ENCODE measurements at regions not wholly inside any gene's neighbourhood (a gene's known extent, or its start where the extent isn't known, plus 50 kb on each side); places are given as distances from the start of the nearest gene placed in this dataset.
"Not testable (repeated sequence)": the region's sequence is repeated elsewhere in the genome, so short reads cannot be mapped to it uniquely, and the experiment has no call there.

DNA sequence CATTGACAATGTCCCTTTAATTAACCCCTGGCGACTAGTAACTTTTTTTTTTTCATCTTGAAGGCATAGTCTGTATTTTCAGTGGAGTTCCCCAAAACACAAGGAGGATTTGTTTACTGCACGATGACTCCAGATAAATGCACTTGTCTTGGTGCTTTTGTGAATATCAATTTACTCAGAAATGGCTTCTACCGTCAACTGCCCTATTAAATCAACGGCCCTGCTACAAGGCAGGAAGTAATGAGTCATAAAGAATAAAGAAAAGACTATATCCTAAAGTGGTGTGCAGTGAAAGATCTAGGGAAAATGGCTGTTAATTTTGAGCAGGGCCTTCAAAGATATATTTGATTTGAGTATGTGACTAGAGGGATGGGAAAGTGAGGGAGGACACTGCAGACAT lies 388.3 kb upstream of the CHD1 start:
- DNase-seq (ENCODE audit: low spot score) = no peak

DNA sequence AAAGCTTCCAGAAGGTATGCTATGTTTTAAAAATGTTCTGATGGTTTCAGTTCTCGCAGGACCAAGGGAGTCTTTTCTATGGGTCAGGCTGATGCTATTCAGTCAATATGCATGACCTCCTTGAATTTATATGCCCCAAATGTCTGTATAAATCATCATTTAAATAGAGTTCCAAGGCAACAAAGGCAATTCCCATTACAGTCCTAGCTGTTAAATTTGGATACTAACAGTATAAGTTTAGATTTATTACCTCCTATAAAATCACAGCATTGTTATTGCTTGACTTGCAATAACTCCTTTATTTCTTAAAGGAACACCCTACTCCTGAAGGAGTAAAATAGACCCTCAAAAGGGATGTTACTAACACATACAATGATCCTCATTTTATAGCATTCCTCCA lies 387.7 kb upstream of the CHD1 start:
- DNase-seq (ENCODE audit: low spot score) = no peak

DNA sequence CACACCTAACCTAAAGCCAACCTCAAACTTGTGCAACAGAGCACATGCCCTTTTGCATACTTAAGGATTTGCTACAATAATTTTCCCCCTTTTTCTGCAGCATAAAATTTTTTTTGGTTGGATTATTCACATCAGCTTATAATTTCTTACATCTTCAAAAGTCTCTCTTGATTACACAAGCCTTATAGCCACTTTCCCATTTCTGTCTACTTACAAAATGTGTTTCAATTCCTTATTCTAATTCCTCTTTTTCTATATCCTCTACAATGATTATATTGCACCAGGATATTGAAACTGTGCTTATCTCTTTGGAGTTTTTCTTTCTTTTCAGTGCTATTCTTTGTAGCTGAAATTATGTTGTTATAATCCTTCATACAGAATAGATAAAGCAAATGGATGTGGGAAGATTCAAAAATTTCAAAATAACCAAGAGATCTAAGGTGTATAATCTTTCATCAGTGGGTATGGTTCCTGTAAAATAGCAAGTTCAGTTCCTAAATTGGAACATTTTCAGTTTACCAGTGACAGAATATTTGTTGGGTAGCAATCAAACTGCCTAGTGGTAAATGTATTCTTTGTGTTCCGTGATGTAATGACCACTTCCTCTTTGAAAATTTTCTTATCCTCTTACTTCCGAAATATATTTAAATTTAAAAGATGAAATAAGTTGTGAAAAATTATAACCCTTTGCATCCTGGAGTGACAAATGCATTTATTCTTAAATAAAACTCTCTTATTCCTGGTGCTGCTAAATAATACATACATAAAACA lies 386.8 kb upstream of the CHD1 start:
- DNase-seq (ENCODE audit: low spot score) = no peak

DNA sequence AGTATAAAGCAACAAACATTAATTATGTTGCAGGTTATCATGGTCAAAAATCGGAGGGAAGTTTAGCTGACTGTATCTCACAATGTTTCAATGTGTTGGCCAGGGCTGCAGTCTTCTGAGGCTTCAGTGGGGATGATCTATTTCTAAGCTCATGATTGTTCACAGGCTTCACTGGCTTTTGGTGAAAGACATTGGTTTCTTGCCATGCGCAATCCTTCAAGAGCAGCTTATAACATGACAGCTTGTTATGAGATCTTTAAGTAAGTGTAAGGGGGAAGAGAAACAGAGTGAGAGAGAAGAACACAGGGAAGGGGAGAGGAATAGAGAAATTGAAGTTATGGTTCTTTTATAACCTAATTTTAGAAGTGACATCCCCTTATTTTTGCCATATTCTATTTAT lies 385.9 kb upstream of the CHD1 start:
- no peak for DNase-seq (ENCODE audit: low spot score)

DNA sequence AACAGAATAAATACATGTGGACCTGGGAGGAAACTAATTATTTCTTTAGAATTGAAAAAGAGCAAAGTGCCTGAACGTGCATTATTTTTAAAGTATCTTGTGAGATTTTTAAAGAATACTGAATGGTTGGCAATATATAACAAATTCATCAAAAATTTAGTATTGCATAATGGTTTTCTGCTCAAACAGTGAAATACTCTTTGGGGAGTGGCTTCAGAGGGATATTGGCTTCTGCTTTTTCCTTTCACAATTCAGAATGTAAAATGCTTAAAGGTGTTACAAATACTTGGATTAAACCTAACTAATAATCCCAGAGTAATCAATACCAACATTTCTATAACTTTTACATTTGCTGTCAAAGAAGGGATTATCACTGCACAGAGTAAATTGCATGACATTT lies 379.3 kb upstream of the CHD1 start:
- no peak for DNase-seq (ENCODE audit: low spot score)

DNA sequence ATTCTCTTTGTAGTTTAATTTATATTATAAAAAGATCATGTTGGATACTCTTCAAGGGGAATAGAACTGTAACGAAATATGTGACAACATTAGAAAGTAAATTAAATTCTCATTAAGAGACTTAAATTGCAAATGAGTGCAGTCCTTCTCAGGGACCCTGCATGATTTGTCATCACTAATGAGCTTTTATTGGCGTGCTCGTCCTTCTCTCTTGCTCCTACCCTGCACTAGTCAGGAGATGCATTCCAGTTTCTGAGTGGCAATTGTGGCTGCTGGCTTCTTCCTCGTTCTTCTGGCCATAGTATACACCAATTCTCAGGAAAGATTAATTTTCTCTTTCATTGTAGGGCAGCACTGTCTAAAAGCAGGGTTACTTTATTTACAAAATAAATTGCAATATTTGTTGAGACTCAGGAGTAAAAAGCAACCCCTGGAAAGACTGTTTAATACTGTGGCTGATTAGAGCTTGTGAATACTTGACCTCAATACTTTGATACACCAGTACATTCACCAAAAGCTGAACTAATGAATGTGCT lies 376.3 kb upstream of the CHD1 start:
- DNase-seq (ENCODE audit: low spot score) = no peak

DNA sequence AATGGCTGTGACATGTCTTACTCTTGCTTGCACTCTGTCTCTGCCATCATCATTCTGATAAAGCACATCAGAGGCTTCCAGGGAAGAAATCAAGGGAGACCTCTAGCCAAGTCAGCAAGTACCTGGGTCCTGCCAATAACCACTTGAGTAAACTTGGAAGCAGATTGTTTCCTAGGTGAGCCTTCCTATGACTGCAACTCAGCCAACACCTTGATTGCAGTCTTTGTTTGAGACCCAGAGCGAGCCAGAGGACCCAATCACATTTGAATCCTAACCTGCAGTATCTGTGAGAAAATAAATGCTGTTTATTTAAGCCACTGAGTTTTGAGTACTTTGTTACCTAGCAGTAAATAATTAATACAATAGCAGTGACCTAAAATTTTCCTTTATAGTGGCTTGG lies 356.8 kb upstream of the CHD1 start:
- DNase-seq (ENCODE audit: low spot score) = no peak

DNA sequence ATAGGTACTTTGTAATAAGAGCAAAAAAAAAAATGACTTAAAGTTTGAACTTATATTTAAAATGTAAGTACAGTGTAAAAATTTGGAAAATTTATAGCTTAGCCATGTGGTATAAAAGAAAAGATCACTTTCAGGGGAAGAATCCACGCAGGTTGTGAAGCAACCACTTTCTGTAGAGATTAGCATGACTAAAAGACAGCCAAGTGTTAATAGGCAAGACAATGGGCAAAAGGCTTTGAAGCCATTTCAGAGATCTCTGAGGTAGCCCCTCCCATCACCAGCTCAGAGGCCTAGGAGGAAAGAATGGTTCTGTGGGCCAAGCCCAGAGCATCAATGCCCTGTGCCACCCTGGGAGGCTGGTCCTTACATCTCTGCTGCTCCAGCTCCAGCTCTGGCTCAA lies 346.3 kb upstream of the CHD1 start:
- DNase-seq (ENCODE audit: low spot score) = no peak

DNA sequence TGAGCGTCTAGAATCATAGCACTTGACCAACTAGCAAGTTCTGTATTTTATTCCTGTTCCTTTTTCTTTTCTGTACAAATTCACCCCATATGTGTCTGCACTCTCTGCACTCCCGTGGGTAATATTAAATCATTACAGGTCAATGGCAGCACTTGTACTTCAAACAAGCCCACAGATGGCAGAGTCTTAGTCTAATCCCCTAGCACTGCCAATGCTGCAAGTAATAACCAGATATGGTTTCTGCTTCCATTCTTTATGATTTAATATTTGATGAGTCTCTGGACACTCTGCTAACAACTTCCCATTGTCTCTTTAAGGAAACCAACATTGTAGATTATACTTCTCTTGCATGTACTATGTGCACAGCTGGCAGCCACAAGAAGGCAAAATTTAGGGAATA lies 343.8 kb upstream of the CHD1 start:
- no peak for DNase-seq (ENCODE audit: low spot score)

DNA sequence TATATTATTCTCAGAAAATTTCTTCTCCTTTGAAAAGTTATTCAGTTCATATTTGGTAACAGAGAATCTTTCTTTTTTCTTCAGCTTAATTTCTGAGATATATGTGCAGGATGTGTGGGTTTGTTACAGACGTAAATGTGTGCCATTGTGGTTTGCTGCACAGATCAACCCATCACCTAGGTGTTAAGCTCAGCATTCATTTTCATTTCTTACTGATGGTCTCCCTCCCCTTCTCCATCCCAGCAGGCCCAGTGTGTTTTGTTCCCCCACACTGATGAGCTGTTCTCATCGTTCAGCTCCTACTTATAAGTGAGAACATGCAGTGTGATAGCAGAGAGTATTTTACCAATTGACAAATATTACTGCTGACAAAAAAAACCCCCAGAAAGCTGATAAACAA lies 330.0 kb upstream of the CHD1 start:
- no peak for DNase-seq (ENCODE audit: low spot score)

DNA sequence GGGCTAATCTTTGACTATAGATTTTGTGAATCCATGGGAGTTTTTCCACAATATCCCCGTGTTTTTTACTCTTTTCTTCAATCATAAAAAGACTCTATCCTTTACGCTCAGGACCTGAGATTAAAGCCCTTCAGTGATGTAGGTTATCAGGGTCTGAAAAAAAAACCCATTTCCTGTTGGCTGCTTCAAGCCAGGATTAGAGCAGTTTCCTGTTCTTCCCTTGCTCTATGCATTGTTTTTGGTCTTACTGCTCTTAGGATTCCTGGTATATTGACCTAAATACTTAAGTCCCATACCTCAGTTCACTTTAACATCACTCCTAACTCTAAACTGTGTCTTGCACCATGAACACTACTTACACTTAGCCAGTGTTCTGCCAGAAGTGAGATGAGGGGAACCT lies 319.3 kb upstream of the CHD1 start:
- DNase-seq (ENCODE audit: low spot score) = no peak

DNA sequence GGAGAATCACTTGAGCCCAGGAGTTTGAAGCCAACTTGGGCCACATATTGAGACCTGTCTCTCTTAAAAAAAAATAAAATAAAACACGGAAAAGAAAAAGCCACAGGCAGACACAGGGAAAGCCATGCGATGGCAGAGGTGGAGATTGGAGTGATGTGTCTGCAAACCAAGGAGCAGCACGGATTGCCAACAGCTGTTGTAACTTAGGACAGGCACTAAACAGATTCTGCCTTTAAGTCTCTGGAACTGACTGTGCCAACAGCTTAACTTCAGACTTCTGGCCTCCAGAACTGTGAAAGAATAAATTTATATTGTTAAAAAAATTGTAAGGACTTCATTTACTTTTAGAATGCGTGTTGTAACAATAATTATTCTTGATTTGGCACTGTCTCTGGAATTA lies 318.5 kb upstream of the CHD1 start:
- DNase-seq (ENCODE audit: low spot score) = no peak

DNA sequence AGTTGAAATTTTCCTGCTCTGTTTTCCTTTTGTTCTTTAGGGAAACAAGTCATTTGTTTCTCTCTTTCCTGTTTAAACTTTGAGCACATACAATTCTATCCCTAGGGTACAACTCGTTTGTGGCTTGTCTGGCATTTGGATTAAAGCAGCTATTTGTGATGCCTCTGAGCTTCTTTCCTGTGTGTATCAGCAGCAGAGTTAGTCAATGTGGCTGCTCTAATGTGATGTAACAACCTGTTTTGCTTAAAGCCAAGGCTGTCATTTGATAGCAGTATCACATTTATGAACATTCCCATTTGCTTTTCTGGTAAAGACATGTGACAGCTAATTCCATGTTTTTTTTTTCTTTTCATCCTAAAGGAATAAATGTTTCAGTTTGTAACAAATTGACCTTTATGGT lies 314.3 kb upstream of the CHD1 start:
- no peak for DNase-seq (ENCODE audit: low spot score)

DNA sequence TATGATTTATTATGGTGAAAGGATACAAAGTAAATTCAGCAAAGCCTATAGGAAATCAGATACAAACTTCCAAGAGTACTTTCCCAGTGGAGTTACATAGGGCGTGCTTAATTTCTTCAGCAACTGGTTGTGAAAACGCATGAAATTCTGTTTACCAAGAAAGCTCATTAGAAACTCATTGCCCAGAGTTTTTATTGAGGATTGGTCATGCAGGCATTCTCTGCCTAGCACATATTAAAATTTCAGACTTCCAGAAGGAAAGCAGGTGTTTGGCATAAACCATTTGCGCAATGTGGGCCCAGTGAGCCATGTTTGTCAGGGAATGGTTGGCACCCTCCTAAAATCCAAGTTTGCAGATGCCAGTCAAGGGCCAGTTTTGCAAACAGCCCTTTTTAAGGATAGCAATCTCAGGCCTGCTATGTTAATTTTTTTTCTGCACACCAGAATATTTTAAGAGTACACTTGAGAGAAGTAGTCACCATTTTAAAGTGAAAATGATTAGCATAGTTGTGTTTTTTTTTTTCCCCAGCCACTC lies 311.1 kb upstream of the CHD1 start:
- no peak for DNase-seq (ENCODE audit: low spot score)

DNA sequence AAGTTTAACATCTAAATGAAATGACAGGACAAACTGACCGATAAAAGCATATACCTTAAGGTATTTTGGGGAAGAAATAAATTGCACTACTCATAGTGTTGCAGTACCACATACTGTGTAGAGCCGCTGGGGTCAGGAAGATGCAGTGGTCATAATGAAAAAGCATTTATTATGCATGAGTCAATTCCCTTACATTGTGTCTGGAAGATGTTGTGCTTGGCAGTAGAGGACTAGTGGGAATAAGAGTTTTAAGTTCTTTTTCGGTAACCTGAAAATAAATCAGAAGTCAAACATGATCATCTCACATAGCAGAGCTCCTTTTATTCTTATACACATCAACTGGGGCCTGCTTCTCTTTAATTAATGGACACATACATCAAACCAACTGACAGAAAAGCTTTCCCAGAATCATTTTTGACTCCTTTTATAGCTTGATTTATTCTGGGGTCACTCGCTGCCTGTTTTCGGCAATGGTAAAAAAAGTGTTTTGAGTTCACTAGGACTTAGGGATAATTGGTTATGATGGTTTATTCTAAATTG lies 262.5 kb upstream of the CHD1 start:
- DNase-seq (ENCODE audit: low spot score) = no peak

DNA sequence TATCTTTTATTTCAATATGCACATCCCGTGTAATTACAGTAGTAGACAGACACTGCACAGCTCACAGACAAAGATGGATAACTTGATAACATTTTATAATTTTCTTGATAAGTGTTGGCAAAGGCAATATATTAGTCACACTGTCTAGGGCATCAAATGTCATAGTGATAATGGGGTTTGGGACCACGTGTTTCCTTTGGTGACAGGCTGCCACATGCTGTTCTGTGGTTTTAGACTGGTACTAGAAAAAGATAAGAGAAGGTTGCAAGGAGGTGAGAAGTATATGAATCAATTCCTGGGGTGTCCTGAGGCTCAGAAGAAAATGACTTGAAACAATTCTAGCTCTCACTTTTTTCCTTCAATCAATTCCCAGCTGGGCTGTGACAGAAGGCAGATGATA lies 258.8 kb upstream of the CHD1 start:
- DNase-seq (ENCODE audit: low spot score) = no peak

DNA sequence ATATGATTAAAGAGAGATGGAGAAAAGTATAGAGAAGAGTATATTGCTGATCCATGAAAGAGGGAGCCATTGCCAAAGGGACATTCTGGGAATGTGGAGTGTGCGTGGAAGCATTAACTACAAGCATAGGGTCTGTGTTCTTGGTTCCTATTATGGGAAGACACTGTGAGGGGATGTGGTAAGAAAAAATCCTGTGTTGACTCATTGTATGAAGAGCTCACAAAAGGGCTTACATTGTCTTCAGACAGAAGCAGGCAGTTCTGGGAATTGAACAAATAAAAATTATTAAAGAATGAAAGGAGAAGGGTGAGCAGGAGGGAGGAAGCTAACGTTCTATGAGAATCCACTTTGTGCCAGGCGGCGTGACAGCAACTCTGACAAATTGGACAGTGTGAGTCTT lies 250.4 kb upstream of the CHD1 start:
- no peak for DNase-seq (ENCODE audit: low spot score)

DNA sequence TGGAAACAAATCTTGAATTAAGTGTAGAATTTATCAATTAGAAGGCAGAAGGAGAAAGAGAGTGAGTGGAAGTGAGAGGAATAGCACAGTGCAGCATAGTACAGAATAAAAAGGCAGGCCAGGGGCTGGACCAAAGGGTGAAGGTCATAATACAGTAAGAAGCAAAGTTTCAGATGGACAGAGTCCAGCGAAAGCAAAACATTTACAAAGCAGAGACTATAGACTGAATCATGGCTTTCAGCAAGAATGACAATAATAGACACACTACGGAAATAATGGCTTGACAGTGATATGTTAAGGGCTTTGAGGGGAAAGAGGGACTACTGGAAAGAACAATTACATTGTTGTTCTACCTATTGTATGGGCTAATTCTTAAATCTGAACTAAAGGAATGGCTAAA lies 249.0 kb upstream of the CHD1 start:
- DNase-seq (ENCODE audit: low spot score) = no peak

DNA sequence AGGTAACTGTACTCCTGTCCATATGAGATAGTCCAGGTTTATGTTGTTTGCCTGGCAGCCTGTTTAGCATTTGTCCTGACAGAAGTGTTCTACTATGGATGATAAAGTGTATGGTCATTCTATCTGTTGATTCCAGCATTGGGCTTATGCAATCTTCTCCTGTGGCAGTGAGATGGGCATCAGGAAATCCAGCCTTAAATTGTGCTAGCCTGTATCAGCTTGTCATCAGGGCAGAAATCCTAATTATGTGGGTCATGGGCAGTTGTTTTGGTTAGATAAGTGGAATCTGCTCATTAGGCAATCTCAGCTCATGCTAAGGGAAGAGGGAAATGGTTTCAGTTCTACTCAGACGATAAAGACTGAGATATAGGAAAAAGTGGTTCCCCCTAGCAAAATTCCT lies 247.4 kb upstream of the CHD1 start:
- no peak for DNase-seq (ENCODE audit: low spot score)

DNA sequence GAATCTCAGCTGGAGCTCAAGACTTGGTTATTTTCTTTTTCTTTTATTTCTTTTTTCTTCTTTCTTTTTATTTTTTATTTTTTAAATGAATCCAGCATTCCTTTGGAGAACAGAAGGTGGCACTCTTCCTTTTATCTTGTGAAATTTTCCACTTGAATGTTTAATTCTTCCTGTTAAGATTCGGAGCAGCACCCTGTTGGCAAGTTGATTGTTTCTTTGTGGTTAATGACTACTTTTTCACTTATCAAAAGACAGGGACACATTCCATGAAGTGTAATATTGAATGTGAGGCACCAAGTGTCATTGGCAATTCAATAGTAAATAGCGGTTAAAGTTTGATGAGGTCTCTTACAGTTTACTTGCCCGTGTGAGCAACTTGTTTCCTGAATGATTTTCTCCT lies 240.5 kb upstream of the CHD1 start:
- peak; percentile 40 for DNase-seq (ENCODE audit: low spot score)

DNA sequence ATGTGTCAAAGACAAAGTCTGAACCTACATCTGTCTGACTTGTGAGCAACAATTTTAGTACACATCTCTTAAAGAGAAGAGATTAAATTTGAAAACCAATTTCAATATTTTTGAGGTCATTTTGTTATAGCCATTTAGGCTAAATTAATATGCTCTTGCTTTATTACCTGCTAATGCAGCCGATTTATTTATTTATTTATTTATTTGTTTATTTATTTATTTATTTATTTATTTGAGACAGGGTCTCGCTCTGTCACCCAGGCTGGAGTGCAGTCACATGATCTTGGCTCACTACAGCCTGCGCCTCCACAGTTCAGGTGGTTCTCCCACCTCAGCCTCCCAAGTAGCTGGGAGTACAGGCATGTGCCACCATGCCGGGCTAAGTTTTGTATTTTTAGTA lies 232.7 kb upstream of the CHD1 start:
- not testable (repeated sequence) for DNase-seq (ENCODE audit: low spot score)

DNA sequence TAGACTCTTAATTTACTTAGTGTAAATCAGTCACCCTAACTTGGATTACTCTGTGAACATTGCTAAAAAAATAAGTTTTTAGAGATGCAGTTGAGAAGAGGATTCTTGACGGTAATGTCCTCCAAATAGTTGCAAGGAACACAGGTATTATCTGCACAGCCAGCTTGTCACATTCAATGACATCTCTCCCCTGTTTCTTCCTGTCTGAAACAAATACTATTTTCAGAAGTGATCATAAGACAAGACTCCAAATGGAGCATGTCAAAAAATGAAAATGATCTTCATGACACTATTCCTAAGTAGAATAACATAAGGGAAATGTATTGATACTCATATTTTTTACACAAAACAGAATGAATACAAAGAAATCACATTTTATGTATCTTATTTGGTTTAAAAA lies 227.9 kb upstream of the CHD1 start:
- no peak for DNase-seq (ENCODE audit: low spot score)

DNA sequence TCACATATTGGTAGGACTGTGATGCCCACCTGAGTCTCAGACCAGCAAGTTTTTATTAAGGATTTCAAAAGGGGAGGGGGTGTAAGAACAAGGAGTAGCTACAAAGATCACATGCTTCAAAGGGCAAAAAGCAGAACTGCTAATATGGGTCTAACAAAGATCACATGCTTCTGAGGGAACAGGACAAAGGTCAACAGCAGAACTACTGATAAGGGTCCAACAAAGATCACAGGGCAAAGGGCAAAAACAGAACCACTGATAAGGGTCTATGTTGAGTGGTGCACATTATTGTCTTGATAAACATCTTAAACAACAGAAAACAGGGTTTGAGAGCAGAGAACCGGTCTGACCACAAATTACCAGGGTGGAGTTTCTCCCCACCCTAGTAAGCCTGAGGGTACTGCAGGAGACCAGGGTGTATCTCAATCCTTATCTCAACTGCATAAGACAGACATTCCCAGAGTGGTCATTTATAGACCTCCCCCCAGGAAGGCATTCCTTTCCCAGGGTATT lies 214.5 kb upstream of the CHD1 start:
- not testable (repeated sequence) for DNase-seq (ENCODE audit: low spot score)

Data from HT-29 (cell line).